ENCODE measurements at regions not wholly inside any gene's neighbourhood (a gene's known extent, or its start where the extent isn't known, plus 50 kb on each side); places are given as distances from the start of the nearest gene placed in this dataset.
"Not testable (repeated sequence)": the region's sequence is repeated elsewhere in the genome, so short reads cannot be mapped to it uniquely, and the experiment has no call there.

DNA sequence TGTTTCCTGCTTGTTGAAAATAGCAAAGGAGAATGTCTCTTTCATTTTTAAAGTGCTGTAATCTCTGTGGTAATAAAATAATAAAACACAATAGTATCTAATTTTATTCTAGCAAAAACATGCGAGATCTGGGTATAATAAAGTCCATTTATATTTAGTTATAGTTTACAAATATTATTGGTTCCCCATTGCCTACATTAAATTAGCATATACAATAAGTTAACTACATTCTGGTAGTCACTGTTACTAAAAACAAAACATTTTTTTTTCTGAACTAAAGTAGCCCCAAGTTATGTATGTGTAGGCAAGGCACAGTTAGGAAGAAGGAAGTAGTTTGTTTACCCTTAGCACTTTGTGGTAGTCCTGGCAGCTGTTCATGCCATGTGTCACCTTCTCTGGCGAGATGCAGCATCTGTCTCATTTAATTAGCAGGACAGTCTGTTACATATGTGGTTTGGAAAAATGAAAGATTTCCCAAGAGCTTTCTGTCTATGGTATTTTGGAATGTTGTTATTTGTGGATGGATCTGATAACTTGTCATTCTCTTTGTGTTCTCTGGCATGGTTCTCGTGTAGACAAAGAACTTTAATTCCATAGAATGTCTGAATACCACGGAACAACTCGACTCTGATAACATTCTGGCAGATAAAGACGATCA, 231.3 kb upstream of the PITX2 start:
- Mint-ChIP-seq H3K27me3 (ENCODE audit: low read depth) (no peaks in the 10 kb centered on the region), H3K27ac (no peak overlapping the region), H3K9me3 (no peaks in the 10 kb centered on the region), H3K4me1 (ENCODE audit: low read depth) (no peaks in the 10 kb centered on the region), H3K4me3 (ENCODE audit: low read depth) (no peak overlapping the region), H3K36me3 (ENCODE audit: low read depth) (no peaks in the 10 kb centered on the region)
- intact Hi-C loops (cut with micrococcal nuclease) = no loop called here
- DNase-seq (ENCODE audit: low spot score) = no peak

DNA sequence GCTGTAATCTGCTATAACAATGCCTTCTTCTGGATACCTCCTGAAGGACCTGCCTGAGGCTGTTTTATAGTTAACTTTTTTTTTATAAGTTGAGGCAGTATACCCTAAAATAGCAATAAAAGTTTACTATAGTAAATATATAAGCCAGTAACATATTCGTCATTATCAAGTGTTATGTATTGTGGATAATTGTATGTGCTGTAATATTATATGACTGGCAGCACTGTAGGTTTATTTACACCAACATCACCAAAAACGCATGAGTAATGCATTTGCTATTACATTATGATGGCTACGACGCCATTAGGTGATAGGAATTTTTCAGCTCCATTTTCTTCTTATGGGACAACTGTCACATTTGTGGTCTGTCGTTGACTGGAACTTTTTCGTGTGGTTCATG, 237.2 kb upstream of the PITX2 start:
- Mint-ChIP-seq H3K4me3 (ENCODE audit: low read depth) (no peak overlapping the region), H3K36me3 (ENCODE audit: low read depth) (no peaks in the 10 kb centered on the region), H3K4me1 (ENCODE audit: low read depth) (no peaks in the 10 kb centered on the region), H3K27ac (no peak overlapping the region), H3K27me3 (ENCODE audit: low read depth) (no peaks in the 10 kb centered on the region), H3K9me3 (no peaks in the 10 kb centered on the region)
- DNase-seq (ENCODE audit: low spot score) = no peak
- intact Hi-C loops (cut with micrococcal nuclease) = no loop called here

DNA sequence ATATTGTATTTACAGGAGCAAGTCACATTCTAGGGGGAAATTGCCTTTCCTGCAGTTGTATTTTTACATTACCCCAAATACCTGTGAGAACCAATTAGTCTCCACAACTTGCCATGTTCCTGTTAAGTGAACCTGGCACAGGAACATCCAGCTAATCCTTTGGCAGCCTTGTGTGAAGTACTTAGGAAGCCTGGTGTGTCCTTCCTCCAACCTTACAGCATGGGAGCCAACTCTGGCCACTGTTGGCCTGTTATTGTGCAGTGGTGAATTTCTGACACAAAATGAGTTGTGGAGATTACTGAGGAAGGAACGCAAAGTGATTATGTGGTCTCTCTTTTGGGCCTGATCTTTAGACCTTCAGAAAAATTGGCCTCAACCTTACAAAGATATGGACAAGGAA, 238.0 kb upstream of the PITX2 start:
- H3K27me3 Mint-ChIP-seq (ENCODE audit: low read depth) = no peaks in the 10 kb centered on the region
- no peaks in the 10 kb centered on the region for H3K4me1 Mint-ChIP-seq (ENCODE audit: low read depth)
- intact Hi-C loops (cut with micrococcal nuclease) = no loop called here
- H3K4me3 Mint-ChIP-seq (ENCODE audit: low read depth) = no peak overlapping the region
- H3K27ac Mint-ChIP-seq = no peak overlapping the region
- no peak for DNase-seq (ENCODE audit: low spot score)
- H3K36me3 Mint-ChIP-seq (ENCODE audit: low read depth) = no peaks in the 10 kb centered on the region
- H3K9me3 Mint-ChIP-seq = no peaks in the 10 kb centered on the region

DNA sequence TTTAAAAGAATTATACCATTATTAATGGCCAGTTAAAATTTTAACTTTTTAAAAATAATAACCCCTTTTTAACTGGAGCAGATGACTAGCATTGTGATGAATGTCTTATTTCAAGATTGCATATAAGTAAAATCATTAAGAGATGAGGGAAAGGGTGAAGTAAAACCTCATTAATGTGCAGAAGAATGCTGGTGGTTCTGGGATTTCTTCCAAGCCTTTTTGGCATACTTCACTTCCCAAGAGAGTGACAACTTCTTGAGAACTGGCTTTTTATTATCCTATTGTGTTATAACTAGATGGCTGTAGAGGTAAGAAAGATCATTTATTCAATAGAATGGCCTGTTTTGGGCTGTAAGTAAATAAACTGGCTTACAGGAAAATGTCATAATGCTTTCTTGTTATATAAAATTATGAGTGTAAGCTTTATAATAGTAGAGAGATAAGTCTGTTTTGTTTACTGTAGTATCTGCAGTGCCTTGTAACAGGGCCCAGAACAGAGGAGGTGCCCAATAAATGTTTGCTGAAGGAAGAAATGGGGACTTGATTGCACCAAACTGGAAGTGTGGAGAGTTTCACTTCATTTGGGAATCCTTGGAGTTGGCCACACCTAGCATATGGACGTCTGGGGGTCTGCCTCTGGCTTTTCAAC, 242.9 kb upstream of the PITX2 start:
- H3K9me3 Mint-ChIP-seq = no peaks in the 10 kb centered on the region
- H3K4me1 Mint-ChIP-seq (ENCODE audit: low read depth) = peaks cover 3% of the 10 kb centered on the region
- no peak overlapping the region for H3K27ac Mint-ChIP-seq
- H3K4me3 Mint-ChIP-seq (ENCODE audit: low read depth) = no peak overlapping the region
- no peaks in the 10 kb centered on the region for H3K27me3 Mint-ChIP-seq (ENCODE audit: low read depth)
- DNase-seq (ENCODE audit: low spot score) = no peak
- no peaks in the 10 kb centered on the region for H3K36me3 Mint-ChIP-seq (ENCODE audit: low read depth)
- intact Hi-C loops (cut with micrococcal nuclease) = no loop called here

DNA sequence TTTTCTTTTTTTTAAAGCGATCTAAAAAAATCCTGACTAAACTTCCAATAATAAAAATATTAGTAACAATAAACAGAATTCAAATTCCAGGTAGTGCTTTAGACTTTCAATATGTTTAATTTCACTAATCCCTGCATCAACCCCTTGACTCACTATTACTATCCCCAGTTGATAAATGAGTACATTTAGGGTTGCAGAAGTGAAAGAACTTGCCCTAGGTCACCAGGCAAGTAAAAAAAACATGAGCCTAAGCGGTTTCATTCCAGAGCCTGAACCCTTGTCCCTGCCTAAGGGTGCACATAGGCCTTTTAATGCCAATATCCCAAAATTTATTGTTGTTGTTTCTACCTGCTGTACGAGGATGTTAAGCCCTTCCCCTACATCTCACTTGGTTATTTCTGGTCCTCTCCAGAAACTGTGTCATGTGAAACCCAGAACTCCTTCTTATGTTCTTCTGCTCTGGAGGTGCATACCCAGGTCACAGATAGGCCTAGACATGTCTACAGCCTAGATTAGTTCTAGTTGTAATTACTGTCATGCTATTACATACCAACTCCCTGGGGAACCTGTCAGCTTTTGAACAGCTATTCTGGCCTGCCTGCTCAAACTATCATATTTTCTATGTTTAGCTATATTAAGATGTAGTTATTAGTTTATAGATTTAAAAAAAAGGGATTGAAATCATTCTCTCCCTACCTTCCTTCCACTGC, 244.5 kb upstream of the PITX2 start:
- intact Hi-C loops (cut with micrococcal nuclease) = no loop called here
- Mint-ChIP-seq H3K4me3 (ENCODE audit: low read depth) (no peak overlapping the region), H3K36me3 (ENCODE audit: low read depth) (no peaks in the 10 kb centered on the region), H3K9me3 (no peaks in the 10 kb centered on the region), H3K27ac (no peak overlapping the region), H3K27me3 (ENCODE audit: low read depth) (no peaks in the 10 kb centered on the region), H3K4me1 (ENCODE audit: low read depth) (peaks cover 3% of the 10 kb centered on the region)
- DNase-seq (ENCODE audit: low spot score) = no peak

DNA sequence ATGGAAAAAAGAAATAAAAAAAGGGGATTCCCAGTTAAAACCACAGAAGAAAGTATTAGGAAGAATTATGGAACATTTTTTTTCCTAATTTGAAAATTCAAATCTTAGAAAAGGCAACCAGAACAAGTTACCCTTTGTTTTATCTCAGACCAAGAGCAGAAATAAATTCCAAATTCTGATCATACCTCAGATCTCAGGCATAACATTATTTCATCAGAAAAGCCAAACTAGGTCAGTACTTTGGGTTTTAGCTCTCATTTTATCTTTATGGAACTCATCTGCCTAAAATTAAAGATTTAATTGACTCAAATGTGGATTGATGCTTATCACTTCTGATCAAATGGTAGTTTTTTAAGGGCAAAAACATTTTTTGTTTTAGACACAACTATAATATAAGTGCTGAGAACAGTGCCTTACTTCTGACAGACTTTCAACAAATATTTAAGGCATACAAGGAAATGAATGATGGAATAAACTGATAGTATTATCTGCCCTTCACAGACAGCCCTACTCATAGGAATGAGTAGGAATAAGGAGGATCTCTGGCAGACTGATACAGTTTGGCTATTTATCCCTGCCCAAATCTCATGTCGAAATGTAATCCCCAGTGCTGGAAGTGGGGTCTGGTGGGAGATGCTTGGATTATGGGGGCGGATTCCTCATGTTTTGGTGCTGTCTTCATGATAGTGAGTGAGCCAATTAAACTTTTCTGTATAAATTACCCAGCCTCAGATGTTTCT, 245.3 kb upstream of the PITX2 start:
- Mint-ChIP-seq H3K27ac (no peak overlapping the region), H3K4me3 (ENCODE audit: low read depth) (no peak overlapping the region), H3K27me3 (ENCODE audit: low read depth) (no peaks in the 10 kb centered on the region), H3K4me1 (ENCODE audit: low read depth) (peaks cover 3% of the 10 kb centered on the region), H3K36me3 (ENCODE audit: low read depth) (no peaks in the 10 kb centered on the region), H3K9me3 (no peaks in the 10 kb centered on the region)
- intact Hi-C loops (cut with micrococcal nuclease) = no loop called here
- DNase-seq (ENCODE audit: low spot score) = no peak

DNA sequence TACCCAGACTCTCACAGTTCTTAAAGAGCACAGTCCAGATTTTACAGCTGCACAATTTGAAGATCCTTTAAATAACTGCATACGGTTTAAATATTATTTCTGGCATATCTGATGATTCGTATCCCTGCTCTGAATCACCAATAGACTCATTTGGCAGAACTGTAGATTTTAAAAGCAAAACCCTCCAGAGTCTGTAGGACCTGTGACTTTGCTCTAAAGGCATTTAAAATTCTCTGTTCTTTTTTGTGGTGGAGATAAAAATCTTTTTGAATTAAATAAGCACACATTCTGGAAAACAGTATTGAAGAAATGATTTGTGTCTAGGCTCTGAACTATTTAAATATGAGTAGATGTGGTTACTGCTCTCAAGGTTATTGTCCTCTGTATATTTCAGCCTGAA, 246.2 kb upstream of the PITX2 start:
- Mint-ChIP-seq H3K27me3 (ENCODE audit: low read depth) (no peaks in the 10 kb centered on the region), H3K4me1 (ENCODE audit: low read depth) (peaks cover 3% of the 10 kb centered on the region), H3K9me3 (no peaks in the 10 kb centered on the region), H3K36me3 (ENCODE audit: low read depth) (no peaks in the 10 kb centered on the region), H3K4me3 (ENCODE audit: low read depth) (no peak overlapping the region), H3K27ac (no peak overlapping the region)
- intact Hi-C loops (cut with micrococcal nuclease) = no loop called here
- DNase-seq (ENCODE audit: low spot score) = no peak

DNA sequence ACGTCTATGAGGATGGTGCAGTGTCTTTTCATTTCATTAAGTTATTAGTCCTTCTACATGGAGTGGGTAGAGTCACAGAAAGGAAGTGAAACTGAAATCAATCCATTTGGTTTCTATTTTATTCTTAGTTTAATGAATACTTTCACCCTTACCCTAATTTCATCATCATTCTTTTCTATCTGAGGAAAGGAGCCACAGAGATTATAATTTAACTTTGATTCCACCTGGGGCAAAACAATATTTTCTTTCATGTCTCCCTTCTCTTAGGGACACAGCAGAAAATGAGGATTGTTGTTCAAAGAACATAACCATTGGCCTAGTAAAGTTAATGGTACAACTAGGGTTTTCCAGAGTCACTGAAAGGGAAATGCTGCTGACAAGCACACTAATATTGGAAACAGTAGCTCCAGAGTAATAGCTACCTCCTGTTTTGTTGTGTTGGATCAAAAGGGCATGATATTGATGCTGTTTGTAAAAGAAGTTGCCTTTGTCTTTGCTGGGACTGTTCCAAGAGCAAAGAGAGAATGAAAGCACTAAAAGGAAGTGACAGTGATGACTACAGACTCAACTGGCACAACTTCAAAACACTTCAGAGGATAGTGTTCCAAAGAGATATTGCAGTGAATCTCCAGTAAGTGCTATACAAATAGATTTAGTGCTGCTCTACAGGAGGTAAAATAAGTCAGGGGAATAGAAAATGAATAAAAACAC, 247.1 kb upstream of the PITX2 start:
- no peaks in the 10 kb centered on the region for H3K9me3 Mint-ChIP-seq
- DNase-seq (ENCODE audit: low spot score) = no peak
- H3K4me3 Mint-ChIP-seq (ENCODE audit: low read depth) = no peak overlapping the region
- H3K27me3 Mint-ChIP-seq (ENCODE audit: low read depth) = no peaks in the 10 kb centered on the region
- peaks cover 3% of the 10 kb centered on the region for H3K4me1 Mint-ChIP-seq (ENCODE audit: low read depth)
- H3K36me3 Mint-ChIP-seq (ENCODE audit: low read depth) = no peaks in the 10 kb centered on the region
- intact Hi-C loops (cut with micrococcal nuclease) = no loop called here
- H3K27ac Mint-ChIP-seq = no peak overlapping the region

DNA sequence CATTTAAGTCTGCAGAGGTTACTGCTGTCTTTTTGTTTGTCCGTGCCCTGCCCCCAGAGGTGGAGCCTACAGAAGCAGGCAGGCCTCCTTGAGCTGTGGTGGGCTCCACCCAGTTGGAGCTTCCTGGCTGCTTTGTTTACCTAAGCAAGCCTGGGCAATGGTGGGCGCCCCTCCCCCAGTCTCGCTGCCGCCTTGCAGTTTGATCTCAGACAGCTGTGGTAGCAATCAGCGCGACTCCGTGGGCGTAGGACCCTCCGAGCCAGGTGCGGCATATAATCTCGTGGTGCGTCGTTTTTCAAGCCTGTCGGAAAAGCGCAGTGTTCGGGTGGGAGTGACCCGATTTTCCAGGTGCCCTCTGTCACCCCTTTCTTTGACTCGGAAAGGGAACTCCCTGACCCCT, 253.3 kb upstream of the PITX2 start:
- DNase-seq (ENCODE audit: low spot score); intact Hi-C loops (cut with micrococcal nuclease): not testable (repeated sequence)

DNA sequence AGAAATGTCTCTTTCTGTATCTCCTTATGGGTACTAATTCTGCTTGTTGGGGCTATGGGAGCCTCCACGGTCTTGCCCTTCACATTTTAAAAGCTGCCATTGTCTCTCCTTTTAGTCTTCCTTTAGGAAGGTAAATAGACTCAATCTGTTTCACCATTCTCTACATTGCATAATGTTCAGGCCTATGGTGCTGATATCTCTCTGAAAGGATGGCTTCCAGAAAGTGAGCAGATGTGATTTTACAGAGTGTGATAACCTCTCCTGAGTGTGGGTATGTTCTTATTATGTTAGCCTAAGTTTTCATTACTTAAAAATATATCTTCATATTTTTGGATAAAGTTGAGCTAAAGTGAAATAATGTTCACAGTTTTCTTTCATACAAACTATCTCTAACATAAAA, 254.0 kb upstream of the PITX2 start:
- intact Hi-C loops (cut with micrococcal nuclease) = no loop called here
- no peaks in the 10 kb centered on the region for H3K36me3 Mint-ChIP-seq (ENCODE audit: low read depth)
- H3K4me1 Mint-ChIP-seq (ENCODE audit: low read depth) = no peaks in the 10 kb centered on the region

More for the DNA sequence above, 253.3 kb upstream of the PITX2 start:
- H3K36me3 Mint-ChIP-seq (ENCODE audit: low read depth); H3K9me3 Mint-ChIP-seq; H3K4me3 Mint-ChIP-seq (ENCODE audit: low read depth); H3K27me3 Mint-ChIP-seq (ENCODE audit: low read depth); H3K27ac Mint-ChIP-seq; H3K4me1 Mint-ChIP-seq (ENCODE audit: low read depth): not testable (repeated sequence)

DNA sequence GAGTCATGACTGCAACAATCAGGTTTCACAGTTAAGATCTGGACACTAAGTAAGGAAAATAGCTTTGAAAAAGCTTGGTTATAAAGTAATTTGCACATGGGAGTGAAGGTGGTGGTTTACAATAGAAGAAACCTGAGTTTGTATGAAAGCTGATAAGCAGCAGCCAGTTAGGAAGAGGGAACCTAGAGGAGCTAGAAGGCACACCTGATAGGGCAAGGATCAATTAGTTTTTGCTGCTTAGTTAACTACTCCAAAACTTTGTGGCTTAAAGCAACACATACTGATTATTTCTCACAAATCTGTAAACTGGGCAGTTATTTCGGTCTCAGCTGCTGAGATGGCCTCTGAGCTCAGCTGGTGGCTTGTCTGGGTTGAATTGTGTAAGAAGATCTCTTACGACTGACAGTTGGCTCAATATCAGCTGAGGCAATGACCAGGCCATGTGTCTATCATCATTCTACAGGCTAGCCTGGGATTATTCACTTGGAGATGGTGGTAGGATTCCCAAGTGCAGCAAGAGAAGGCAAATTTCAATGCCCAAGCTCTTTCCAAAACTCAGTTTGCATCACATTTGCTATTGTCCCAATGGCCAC, 255.0 kb upstream of the PITX2 start:
- Mint-ChIP-seq H3K9me3 (no peaks in the 10 kb centered on the region), H3K4me1 (ENCODE audit: low read depth) (no peaks in the 10 kb centered on the region), H3K4me3 (ENCODE audit: low read depth) (no peak overlapping the region), H3K27ac (no peak overlapping the region), H3K27me3 (ENCODE audit: low read depth) (no peaks in the 10 kb centered on the region), H3K36me3 (ENCODE audit: low read depth) (no peaks in the 10 kb centered on the region)
- DNase-seq (ENCODE audit: low spot score) = no peak
- intact Hi-C loops (cut with micrococcal nuclease) = no loop called here

More for the DNA sequence above, 254.0 kb upstream of the PITX2 start:
- H3K27me3 Mint-ChIP-seq (ENCODE audit: low read depth) = no peaks in the 10 kb centered on the region
- no peak overlapping the region for H3K27ac Mint-ChIP-seq
- DNase-seq (ENCODE audit: low spot score) = no peak
- no peak overlapping the region for H3K4me3 Mint-ChIP-seq (ENCODE audit: low read depth)
- no peaks in the 10 kb centered on the region for H3K9me3 Mint-ChIP-seq

DNA sequence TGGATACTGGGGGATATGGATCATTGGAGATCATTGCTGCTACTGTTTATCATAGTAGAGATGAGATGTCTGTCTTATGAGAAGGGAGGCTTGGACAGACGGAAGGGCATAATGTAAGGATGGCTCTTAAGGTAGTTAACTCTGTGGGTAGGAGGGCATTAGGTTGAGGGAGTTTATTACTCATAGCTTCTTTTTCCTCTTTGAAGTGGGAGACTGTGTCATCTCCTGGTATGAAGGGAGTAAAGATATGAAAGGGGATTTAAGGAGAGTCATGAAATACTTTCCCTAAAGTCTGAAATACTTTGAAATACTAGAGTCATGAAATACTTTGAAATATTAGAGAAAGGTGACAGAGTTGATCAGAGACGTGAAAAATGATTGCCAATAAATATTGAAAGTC, 255.5 kb upstream of the PITX2 start:
- Mint-ChIP-seq H3K27ac (no peak overlapping the region), H3K36me3 (ENCODE audit: low read depth) (no peaks in the 10 kb centered on the region), H3K4me1 (ENCODE audit: low read depth) (no peaks in the 10 kb centered on the region), H3K27me3 (ENCODE audit: low read depth) (no peaks in the 10 kb centered on the region), H3K4me3 (ENCODE audit: low read depth) (no peak overlapping the region), H3K9me3 (no peaks in the 10 kb centered on the region)
- no peak for DNase-seq (ENCODE audit: low spot score)
- intact Hi-C loops (cut with micrococcal nuclease) = no loop called here

All from activated T-helper 2 cell treated with anti-CD3 and anti-CD28 coated beads, Interferon-gamma antibody, Interleukin-2, Interleukin-4, amounts not matched to agents 10 μg/mL and 5 μg/mL and 100 μg/mL, durations not matched to agents 14 hours and 24 hours and 36 hours (primary cell).